ENCODE measurements at regions not wholly inside any gene's neighbourhood (a gene's known extent, or its start where the extent isn't known, plus 50 kb on each side); places are given as distances from the start of the nearest gene placed in this dataset.

DNA sequence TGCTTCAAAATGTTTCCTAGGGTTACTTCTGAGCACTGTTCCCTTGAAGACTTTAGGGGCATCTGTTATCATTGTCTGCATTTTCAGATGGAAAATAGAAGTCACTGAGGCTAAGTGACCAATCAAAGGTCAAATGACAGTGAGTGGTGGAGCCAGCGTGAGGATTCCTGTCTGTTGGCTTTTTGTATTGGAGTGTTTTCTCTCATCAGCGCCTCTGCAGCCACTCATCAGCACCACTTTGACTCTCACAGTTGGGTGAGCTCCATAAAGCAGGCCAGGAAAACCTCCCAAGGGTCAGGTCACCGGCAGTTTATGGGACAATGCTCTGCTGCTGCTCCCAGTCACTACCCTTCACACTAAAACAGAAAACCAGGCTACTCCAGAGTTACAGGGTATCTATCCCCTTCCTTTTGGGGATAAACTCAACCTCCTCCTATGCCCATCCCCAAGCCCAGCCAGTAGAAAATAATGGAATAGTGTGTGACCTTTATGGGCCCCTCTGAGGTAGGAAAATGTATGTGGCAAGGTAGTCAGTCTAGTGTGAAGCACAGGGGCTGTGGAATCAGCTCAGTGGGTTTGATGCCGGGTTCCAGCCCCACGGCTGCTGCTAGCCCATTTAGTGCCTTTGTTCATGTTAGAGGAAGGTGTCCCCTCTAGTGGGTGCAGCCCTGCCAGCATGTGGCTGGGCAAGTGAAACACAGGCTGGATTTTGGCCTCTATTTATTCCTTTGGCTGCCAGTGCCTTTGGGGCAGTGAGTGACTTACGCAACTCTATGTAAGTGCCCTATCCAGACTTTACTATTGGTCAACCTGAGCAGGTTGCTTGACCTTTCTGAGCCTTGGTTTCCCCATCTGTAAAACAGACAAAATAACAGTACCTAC, 133.8 kb upstream of the CPM start:
- Histone ChIP-seq H3K4me1 (replicated peaks) (peaks cover 3% of the 10 kb centered on the region), H3K27ac (no peak overlapping the region), H3K4me3 (no peak overlapping the region), H3K36me3 (no peaks in the 10 kb centered on the region), H3K27me3 (replicated peaks; ENCODE audit: insufficient read depth) (no peaks in the 10 kb centered on the region), H3K9me3 (no peaks in the 10 kb centered on the region)
- TF ChIP-seq, protein P1, sequence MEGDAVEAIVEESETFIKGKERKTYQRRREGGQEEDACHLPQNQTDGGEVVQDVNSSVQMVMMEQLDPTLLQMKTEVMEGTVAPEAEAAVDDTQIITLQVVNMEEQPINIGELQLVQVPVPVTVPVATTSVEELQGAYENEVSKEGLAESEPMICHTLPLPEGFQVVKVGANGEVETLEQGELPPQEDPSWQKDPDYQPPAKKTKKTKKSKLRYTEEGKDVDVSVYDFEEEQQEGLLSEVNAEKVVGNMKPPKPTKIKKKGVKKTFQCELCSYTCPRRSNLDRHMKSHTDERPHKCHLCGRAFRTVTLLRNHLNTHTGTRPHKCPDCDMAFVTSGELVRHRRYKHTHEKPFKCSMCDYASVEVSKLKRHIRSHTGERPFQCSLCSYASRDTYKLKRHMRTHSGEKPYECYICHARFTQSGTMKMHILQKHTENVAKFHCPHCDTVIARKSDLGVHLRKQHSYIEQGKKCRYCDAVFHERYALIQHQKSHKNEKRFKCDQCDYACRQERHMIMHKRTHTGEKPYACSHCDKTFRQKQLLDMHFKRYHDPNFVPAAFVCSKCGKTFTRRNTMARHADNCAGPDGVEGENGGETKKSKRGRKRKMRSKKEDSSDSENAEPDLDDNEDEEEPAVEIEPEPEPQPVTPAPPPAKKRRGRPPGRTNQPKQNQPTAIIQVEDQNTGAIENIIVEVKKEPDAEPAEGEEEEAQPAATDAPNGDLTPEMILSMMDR (IDR thresholded peaks at IDR 0.05): no peak
- TF ChIP-seq POLR2A (IDR thresholded peaks at IDR 0.05) (no peak), POLR2AphosphoS5 (IDR thresholded peaks at IDR 0.05) (no peak)
- intact Hi-C loops (cut with DNase I): loop anchor here (5.0 to 10.0 kb wide), 2 partner anchors 88 to 134 kb away; partner anchors contain the start of gene CPM
- WGBS: 86% methylated on average over 6 of the region's 6 CpGs
- DNase-seq (ENCODE audit: low spot score): no peak

DNA sequence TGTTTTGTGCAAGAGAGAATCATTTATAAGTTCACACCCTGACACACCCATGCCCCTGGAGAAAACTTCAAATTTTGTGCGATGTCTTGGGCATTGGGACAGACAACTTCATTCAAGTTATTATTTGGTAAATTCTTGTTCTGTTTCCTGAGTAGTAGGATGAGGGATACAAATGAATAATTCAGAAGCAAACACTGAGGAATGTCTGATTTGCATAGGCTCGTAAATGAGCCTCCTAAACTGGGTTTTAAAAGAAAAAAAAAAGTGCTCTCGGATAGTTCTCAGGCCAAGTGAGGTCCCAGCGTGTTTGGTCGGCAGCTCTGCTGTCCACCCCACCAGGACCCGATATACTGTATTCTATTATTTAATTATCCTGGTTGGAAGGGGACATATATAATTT, 134.7 kb upstream of the CPM start:
- intact Hi-C loops (cut with DNase I): loop anchor here (5.0 to 10.0 kb wide), 2 partner anchors 87 to 135 kb away; partner anchors contain the start of gene CPM
- H3K4me3 ChIP-seq: no peak overlapping the region

DNA sequence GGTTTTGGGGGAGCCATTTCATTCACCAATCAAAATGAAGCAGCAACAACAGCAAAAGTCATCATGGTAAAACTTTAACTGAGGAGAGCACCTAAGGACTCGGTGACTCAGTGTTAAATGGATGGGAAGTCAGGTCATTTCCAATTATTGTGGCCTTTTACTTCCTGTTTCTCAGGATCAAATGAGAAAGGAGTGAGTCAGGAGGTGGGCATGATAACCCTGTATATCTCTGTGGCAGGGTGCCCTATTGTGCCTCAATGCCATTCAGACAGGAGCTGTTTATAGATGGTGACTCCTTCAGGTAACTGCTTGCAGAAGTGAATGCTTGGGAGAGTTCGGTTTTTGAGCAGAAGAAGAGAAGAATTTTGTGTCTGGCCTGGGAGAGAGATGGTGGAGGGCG, 135.5 kb upstream of the CPM start:
- TF ChIP-seq POLR2A (IDR thresholded peaks at IDR 0.05) (no peak), POLR2AphosphoS5 (IDR thresholded peaks at IDR 0.05) (no peak)
- TF ChIP-seq, protein P1 (IDR thresholded peaks at IDR 0.05): no peak
- DNase-seq (ENCODE audit: low spot score): no peak
- Histone ChIP-seq H3K27ac (no peak overlapping the region), H3K27me3 (replicated peaks; ENCODE audit: insufficient read depth) (no peaks in the 10 kb centered on the region), H3K4me3 (no peak overlapping the region), H3K36me3 (no peaks in the 10 kb centered on the region), H3K9me3 (no peaks in the 10 kb centered on the region), H3K4me1 (replicated peaks) (no peaks in the 10 kb centered on the region)
- intact Hi-C loops (cut with DNase I): loop anchor here (5.0 to 10.0 kb wide), 2 partner anchors 86 to 136 kb away; partner anchors contain the start of gene CPM
- 89% methylated on average over 3 of the region's 3 CpGs for whole genome bisulfite sequencing

More for the DNA sequence above, 134.7 kb upstream of the CPM start:
- 80% methylated on average over 6 of the region's 6 CpGs for WGBS
- Histone ChIP-seq H3K4me1 (replicated peaks) (no peaks in the 10 kb centered on the region), H3K27ac (no peak overlapping the region), H3K36me3 (no peaks in the 10 kb centered on the region), H3K27me3 (replicated peaks; ENCODE audit: insufficient read depth) (no peaks in the 10 kb centered on the region), H3K9me3 (no peaks in the 10 kb centered on the region)
- no peak for TF ChIP-seq POLR2A (IDR thresholded peaks at IDR 0.05)
- TF ChIP-seq, protein P1 (IDR thresholded peaks at IDR 0.05): no peak
- no peak for TF ChIP-seq POLR2AphosphoS5 (IDR thresholded peaks at IDR 0.05)
- DNase-seq (ENCODE audit: low spot score): no peak

DNA sequence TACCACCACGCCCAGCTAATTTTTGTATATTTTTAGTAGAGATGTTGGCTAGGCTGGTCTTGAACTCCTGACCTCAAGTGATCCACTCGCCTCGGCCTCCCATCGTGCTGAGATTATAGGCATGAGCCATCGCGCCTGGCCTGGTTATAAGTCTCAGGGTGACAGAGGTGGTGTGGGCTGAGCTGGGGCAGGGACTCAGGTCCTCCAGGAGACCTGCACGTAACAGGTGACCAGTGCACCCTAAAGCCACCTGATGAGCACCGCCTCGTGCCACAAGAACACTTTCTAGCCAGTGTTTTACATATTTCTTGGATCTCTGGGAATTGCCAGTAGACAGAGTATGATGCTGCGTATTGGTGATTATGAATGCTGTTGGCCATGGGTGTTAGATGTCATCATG, 136.5 kb upstream of the CPM start:
- no peaks in the 10 kb centered on the region for H3K36me3 ChIP-seq
- no peak overlapping the region for H3K27ac ChIP-seq
- WGBS: 92% methylated on average over 10 of the region's 10 CpGs
- H3K4me1 ChIP-seq (replicated peaks): no peaks in the 10 kb centered on the region
- intact Hi-C loops (cut with DNase I): loop anchor here (5.0 to 10.0 kb wide), 2 partner anchors 85 to 137 kb away; partner anchors contain the start of gene CPM
- DNase-seq (ENCODE audit: low spot score): no peak
- TF ChIP-seq, protein P1 (IDR thresholded peaks at IDR 0.05): no peak
- TF ChIP-seq POLR2AphosphoS5 (IDR thresholded peaks at IDR 0.05): no peak
- TF ChIP-seq POLR2A (IDR thresholded peaks at IDR 0.05): no peak
- H3K4me3 ChIP-seq: no peak overlapping the region
- no peaks in the 10 kb centered on the region for H3K9me3 ChIP-seq
- no peaks in the 10 kb centered on the region for H3K27me3 ChIP-seq (replicated peaks; ENCODE audit: insufficient read depth)
